ENCODE measurements at regions not wholly inside any gene's neighbourhood (a gene's known extent, or its start where the extent isn't known, plus 50 kb on each side); places are given as distances from the start of the nearest gene placed in this dataset.

- no peak for TF ChIP-seq EZH2 (IDR thresholded peaks at IDR 0.05; ENCODE audit: borderline replicate concordance, low read length)
- TF ChIP-seq CTCF (IDR thresholded peaks at IDR 0.05; ENCODE audit: low read length), result no peak
Measured at GRCh38 chr1:38677756-38678155, 181.8 kb downstream of the RRAGC start.

Data from OCI-LY1 (cell line).